HG02885 (cell line): ENCODE measurements at regions not wholly inside any gene's neighbourhood (a gene's known extent, or its start where the extent isn't known, plus 50 kb on each side); places are given as distances from the start of the nearest gene placed in this dataset.

Experiments used
- ATAC-seq: cut with Tn5 transposase; IDR thresholded peaks from one replicate; pipeline ENCODE4 v1.9.1; 2021; ENCODE audit warnings: mild to moderate bottlenecking; ENCODE audit not compliant: unreplicated experiment, poor library complexity

DNA sequence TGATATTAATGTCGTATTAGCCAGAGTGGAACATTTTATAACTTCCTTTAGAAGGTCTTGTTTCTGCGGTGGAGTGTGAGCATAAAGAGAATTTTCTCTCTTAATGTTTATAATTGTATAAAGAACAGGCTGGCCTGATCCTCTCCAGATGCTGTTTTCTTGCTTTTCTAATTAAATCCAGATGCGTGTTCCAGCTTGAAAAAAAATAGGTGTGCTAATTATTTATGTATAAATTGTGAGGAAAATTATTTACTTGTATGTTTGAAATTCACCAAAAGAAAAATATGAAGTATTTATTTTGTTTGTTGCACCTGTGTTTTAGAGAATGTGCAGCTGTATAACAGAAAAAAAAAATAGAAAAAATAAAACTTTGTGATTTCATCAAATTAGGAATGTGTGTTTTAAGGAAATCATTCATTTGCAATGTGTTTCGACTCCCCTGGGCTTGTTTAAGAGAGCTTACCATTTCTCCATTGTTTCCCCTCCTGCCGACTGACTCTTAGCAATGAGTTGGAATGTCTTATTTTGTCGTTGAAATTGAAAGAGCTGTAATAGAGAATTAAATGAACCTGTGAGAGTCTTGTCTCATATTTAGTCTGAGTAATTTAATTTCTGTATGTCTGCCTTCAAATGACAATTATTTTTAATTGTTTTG lies 220.1 kb upstream of the NXPH2 start:
- no peak for ATAC-seq

DNA sequence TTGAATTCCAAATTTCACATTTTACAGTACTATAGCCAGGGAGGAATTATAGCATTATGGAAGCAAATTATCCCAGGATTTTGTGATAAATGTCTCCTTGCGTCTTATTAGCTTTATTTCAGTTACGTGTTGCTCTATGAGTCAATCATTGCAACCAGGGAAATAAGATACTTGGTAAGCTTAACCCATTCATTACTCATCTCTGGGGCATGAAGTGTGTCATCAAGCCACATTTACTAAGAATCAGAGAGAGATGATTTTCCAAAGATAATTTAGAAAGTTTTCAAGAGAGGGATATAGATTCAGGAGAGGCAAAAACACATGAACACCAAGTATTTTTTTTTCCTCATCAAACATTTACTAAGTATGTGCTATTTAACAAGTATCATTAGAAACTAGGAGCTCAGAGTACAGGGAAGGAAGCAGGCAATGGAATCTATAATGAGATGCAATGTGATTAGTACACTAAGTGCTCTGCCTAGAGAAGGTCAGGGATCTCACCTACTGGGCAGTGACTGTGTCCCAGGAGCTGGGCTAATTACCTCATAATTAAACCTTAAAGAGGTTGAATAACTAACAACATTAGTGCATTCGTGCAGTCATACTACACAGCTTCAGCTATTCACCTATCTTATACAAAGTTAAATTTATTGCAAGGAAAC lies 217.8 kb upstream of the NXPH2 start:
- no peak for ATAC-seq

DNA sequence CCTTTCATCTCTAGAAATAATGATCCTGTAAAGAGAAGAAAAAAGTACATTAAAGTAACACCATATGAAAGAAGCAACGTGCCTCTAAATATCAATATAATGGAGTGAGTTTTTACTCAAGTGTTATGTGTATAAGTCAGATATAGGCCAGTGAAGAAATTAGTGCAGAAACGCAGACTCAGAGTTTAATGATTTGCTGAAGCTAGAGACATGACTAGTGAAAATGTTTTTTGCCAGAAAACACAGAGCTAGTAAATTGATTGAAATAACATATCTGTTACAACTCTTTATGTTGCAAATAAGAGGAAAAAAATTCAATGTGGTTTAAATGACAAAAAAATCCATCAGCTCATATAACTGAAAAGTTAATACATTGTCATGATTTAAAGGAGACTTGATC lies 217.2 kb upstream of the NXPH2 start:
- ATAC-seq, result no peak

DNA sequence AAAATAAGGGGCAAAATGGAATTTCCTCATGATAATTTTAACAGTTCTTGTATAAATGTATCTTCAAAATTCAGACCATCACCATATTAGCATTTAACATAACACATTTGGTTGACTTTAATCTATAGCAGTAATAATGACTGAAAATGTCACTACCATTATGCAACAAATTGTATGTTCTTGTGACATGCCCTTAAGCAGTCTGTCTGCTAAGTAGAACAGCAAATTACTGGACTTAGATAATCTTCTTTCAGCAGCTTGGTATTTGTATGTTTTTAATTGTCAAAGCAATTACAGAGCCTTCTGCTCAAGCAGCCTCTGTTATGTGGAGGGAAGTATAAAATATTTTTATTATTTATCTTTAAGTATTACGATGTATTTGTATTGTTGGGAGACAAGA lies 214.3 kb upstream of the NXPH2 start:
- no peak for ATAC-seq

DNA sequence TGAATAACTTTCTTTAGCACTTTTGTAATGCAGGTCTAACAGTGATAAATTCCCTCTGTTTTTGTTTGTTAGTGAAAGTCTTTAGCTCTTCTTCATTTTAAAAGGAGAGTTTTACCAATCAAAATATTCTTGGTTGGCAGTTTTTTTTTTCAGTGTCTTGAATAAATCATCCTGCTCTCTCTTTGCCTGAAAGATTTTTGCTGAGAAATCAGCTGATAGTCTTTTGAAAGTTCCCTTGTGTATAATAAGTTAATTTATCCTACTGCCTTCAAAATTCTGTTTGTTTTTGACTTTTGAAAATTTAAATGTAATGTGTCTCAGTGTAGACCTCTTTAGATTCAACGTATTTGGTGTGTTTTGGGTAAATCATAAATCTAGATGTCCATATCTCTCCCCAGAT lies 205.7 kb upstream of the NXPH2 start:
- no peak for ATAC-seq

DNA sequence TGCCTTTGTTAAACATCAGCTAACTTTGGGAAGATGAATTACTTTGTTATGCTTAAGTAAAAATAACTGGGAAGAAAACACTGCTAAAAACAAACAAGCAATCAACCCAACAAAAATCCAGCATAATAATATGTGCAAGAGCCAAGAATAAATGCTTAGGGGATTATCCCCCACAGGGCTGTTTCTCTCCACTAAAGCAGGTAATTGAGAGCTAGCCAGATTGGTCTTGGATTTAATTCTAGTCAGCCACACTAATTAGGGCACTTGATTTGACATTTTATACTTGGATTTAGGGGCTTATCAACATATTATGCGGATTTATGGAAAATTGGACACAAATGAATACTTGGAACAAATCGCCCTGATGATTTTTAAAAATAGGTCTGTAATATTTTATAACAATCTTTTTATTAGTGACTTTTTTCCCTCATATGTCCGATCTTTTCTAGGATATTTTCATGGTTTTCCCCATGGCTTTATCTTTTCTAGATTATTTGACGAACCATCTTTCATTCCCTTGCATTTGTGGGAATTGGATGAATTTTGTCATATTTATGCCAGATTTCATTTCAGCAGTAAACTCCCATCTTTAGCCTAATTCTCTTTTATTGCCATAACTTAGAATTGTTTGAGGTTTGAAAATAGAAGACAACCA lies 199.1 kb upstream of the NXPH2 start:
- no peak for ATAC-seq

DNA sequence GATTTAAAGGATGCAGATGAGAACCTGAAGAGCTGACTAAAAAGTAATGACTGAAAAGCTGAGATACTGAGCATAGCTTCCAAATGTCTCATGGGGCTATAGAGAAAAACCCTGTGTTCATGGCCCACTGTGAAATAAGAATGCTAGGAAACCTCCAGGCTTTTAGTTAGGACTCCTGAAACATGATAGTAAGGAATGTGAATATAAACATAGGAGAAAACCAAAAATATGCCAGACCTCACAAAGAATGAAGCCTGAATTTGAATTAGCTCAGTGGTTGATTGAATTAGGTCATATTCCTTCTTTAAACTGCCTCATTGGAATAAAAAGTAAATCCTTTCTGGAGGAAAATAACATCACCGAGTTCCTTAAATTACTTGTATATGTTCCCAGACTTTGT lies 194.5 kb upstream of the NXPH2 start:
- no peak for ATAC-seq

DNA sequence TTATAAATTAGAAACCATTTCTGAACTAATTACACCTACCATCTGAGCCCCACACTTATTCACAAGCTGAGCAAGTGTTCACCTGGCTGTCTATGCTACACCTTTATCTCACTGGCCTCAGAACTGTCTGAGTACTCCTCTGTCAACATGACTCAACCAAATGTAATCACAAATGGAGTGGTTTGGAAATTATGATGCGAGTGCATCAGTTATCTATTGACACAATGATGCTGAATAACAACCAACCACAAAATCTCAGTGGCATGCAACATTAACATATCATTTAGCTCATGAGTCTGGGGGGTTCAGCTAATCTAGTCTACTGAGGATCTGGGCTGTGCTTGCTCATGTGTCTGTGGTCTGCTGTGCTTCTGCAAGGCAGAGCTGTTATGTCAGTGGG lies 184.2 kb upstream of the NXPH2 start:
- no peak for ATAC-seq

DNA sequence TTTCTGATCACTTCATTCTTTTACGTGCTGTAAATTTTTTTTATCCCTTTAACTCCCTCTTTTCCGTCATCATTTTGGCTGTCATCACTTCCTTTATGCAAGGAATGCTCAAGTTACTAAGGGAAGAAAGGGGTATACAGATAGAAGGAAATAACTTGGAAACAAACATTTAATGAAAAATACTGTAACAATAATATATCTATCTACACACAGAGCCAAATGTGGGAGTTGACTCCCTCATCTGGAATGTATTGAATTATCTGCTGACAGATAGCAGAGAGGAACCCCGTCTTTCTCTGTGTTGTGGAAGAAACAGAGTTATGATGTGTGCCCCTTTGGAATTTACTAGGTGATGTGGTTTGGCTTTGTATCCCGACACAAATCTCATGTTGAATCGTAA lies 182.5 kb upstream of the NXPH2 start:
- ATAC-seq, result no peak

DNA sequence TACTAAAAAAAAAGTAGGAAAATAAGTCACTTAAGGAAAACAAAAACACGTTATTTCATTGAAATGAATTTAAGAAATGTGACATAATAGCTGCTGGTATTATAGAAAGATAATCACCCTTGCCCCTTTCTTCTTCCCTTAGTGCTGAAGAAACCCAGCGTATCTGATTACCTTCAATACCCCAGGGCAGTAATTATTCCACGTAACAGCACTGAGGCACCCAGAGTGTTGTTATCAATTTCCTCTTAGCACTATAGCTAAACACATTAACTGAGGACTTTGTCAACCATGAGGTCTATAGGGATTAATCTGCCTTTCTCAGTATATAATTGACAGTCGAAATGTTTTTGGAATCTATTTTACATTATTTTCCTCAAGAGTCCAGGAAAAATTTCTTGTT lies 180.0 kb upstream of the NXPH2 start:
- ATAC-seq, result no peak

DNA sequence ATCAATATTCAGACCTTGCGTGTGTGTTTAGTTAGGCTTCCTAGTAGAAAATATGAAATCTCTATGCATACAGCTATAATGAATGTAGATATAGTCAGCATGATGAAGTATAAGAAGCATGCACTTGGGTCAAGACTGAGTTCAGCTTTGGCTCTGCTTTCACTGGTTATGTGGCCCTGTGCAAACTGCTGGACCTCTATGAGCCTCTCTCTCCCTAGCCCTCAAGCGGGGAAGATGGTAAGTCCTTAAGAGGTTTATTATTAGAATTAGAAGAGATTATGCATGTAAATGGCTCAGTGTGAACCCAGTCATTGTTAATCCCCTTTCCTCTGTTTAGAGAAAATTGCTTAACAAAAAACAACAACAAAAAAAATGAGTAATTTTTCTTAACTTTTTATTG lies 178.8 kb upstream of the NXPH2 start:
- ATAC-seq, result no peak

DNA sequence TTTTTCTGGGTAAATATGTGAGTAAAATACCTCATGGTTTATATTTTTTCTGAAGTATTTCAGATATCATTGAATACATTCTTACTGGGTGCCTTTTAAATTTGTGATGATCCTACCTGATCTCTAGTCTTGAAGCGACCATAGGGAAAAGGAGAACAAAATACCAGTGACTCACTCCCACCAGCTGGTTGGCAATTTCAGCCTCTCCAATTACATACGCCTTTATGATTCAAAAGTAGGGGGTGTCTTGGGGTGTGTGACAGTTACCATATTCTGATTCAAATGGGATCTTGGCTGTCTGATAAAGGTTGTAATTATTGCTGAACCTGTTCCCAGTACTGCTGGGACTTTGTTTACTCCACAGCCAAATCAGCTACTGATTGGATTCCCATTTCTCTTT lies 175.9 kb upstream of the NXPH2 start:
- ATAC-seq, result no peak

DNA sequence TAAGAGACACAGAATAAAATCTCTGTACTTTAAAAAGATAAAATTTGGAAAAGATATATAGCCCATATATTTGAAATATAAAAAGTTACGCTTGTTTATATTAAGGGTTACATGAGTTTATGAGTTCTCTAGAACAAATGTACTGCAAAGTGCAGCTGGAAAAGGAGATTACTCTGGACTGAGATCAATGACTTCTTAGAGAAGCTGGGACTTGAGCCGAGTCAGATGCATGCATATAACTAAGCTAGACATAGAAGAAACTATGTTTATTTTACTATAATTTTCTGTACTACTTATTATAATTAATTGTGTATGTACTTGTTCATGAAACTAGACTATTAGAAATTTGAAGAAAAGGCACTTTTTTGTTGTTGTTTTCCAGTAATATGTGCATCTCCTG lies 170.3 kb upstream of the NXPH2 start:
- no peak for ATAC-seq

DNA sequence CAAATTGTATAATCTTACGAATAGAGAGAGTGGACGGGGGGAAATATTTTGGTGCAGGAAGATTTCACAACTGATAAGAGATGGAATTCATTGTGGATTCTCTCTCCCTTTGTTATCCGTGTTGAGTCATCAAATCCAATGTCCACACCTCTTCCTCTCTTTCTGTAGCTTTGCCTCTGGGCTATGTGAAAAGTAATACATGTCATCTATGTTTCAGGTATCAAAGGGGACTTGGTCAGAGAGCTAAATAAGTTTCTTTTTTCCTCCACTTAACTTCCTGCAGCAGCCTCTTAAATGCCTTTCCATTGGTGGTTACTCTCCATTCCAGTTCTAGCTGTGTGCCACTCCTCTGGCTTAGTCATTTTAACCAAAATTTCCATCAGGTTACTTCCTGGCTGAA lies 169.3 kb upstream of the NXPH2 start:
- no peak for ATAC-seq

DNA sequence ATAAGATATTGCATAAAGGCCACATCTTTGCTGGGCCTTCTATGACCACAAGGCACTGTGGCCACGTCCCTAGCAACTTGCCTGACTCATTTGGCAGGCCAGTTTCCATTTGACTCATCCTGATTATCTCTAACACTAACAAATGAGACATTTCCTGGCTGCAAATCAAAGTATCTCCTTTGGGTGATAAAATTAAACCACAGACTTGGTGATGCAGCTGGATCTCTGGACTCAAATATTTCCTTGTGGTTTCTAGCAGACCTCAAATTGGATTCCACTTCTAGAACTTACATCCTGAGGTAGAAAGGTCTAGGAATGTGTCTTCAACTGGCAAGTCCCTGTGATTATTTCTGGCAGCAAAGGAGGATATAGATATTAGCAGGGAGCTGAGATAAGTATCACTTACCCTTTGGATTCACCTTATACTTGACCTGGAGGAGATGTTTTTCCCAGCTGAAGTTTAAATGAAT lies 167.9 kb upstream of the NXPH2 start:
- ATAC-seq, result peak; percentile 68

DNA sequence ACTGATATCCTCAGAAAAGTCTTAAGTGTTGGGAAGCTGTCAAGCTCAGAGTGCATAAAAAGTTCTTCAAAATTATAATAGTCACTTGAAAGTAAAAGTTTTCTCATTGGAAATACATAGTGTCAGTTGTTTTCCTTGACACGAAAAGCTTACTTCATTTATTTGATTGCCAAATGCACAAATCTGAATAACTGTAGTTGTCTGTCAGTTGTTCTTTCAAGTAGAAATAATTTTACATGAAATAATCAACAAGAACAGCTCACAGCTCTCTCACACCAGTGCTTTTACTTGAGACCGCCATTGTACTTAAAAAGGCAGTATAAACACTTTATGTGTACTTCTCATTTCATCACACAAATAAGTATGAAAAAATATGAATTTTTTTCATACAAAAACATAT lies 163.3 kb upstream of the NXPH2 start:
- no peak for ATAC-seq

DNA sequence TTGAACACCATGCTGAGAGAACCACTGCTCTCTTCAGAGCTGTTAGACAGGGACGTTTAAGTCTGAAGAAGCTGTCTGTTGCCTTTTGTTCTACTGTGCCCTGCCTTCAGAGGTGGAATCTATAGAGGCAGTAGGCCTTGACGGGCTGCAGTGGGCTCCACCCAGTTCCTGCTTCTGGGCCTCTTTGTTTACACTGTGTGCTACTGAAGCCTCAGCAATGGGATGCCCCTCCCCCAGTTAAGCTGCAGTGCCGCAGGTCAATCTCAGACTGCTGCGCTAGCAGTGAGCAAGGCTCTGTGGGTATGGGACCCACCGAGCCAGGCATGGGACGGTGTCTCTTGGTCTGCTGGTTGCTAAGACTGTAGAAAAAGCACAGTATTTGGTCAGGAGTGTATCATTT lies 162.3 kb upstream of the NXPH2 start:
- no peak for ATAC-seq

DNA sequence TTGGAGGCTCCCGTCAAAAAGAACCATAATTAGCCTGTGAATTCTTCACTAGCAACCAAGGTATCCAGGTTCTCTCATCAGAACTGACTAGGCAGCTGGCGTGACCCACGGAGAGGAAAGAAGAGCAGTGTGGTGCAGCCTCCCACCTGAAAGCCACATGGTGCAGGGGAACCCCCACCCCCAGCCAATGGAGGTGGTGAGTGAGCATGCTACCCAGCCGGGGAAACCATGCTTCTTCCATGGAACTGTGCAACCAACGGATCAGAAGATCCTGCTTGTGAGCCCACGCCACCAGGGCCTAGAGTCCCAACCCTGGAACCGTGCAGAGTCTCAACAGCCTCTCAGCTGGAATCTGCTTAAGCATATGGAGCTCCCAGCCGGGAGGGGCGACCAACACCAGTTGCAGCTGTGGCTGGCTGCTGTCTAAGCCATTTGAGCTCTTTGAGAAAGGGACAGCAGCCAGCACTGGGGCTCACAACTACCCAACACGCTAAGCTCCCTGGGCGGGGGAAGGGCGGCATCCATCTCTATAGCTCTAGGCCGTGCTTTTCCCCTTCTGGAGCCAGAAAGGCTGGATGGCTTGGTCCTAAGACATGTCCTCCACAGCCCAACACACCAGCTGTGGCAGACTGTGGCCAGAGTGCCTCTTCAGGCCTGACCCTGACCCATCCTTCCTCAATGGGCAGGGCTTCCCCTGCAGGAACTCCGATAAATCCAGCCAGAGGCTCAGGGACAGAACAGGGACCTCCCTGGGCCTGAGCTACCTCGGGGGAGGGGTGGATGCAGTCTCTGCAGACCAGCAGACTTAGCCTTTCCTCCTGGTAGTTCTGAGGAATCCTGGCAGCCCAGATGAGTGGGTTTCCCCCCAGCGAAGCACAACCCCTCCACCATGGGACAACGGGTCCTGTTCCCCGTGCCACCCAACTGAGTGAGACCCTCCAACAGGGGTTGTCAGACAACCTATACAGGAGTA lies 151.4 kb upstream of the NXPH2 start:
- no peak for ATAC-seq

DNA sequence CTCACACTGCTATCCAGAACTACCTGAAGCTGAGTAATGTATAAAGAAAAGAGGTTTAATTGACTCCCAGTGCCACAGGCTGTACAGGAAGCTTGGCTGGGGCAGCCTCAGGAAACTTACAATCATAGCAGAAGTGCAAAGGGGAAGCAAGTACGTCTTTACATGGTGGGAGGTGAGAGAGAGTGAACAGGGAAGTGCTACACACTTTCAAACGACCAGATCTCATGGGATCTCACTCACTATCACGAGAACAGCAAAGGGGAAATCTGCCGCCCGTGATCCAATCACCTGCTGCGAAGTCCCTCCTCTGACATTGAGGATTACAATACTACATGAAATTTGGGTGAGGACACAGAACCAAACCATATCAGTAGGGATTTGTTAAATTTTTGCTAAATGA lies 150.4 kb upstream of the NXPH2 start:
- ATAC-seq, result no peak

DNA sequence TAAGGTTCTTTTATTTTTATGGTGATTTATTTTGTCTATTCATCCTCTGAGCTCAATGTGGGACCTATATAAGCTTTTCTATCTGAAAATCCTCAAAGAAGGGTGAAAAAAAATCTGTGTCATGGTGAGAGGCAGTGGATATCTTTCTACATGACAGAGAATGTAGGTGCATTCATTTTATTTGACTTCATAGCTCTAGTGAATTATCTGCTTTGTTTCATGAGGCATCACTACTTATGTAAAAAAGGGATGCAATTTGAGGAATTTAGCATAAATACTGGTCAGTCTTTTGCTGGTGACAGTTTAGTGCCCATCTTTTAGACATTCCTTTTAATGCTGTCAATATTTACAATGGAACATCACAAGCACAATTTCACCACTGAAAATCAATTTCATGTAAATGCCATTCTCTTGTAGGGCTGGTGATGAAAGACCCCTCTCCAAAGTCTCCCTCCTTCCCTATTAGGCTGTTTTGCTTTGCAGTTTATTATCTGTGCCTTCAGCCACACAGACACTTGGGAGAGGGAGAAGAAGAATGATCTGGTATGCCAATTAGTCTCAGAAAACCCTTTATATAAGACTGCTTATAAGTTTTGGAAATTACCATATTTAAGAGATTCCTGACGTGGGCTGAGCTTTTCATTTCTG lies 148.3 kb upstream of the NXPH2 start:
- no peak for ATAC-seq
